GM23338 (cell line): ENCODE measurements at regions not wholly inside any gene's neighbourhood (a gene's known extent, or its start where the extent isn't known, plus 50 kb on each side); places are given as distances from the start of the nearest gene placed in this dataset.

ENCODE experiments used
- ATAC-seq: fragments of 200-7000 bp; cut with Tn5 transposase; 3 replicates; pipeline ENCODE4 v1.9.1; 2020
- DNase-seq: peaks from one replicate; pipeline ENCODE4 v3.0.0-alpha.2; 2015; ENCODE audit warnings: low spot score
- H2AFZ ChIP-seq: fragments of 200-600 bp; sonication (generic); 2 replicates; pipeline ENCODE4 v1.8.0; 2016; ENCODE audit warnings: antibody characterized with exemption, mild to moderate bottlenecking, moderate library complexity
- H3F3A ChIP-seq: fragments of 200-600 bp; sonication (generic); replicated peaks from 2 replicates; pipeline ENCODE4 v1.8.0; 2017; ENCODE audit warnings: antibody characterized with exemption, mixed run types, low read depth
- H3K27ac ChIP-seq: fragments of 200-600 bp; sonication (generic); 2 replicates; pipeline ENCODE4 v1.6.1; 2016; ENCODE audit warnings: low read depth
- H3K27me3 ChIP-seq: fragments of 200-600 bp; sonication (generic); 2 replicates; pipeline ENCODE4 v1.8.0; 2016; ENCODE audit warnings: mild to moderate bottlenecking, mixed run types, moderate library complexity; ENCODE audit not compliant: insufficient read depth
- H3K36me3 ChIP-seq: fragments of 200-600 bp; sonication (generic); 2 replicates; pipeline ENCODE4 v1.8.0; 2016; ENCODE audit warnings: mild to moderate bottlenecking; ENCODE audit not compliant: insufficient read depth
- H3K4me1 ChIP-seq: fragments of 200-600 bp; sonication (generic); 2 replicates; pipeline ENCODE4 v1.8.0; 2016; ENCODE audit warnings: mild to moderate bottlenecking, moderate library complexity; ENCODE audit not compliant: insufficient read depth
- H3K4me2 ChIP-seq: fragments of 200-600 bp; sonication (generic); 2 replicates; pipeline ENCODE4 v1.7.1; 2017; ENCODE audit warnings: mixed run types
- H3K4me3 ChIP-seq: fragments of 200-600 bp; sonication (generic); 2 replicates; pipeline ENCODE4 v1.6.1; 2016; ENCODE audit warnings: mixed run types
- H3K79me2 ChIP-seq: fragments of 200-600 bp; sonication (generic); replicated peaks from 2 replicates; pipeline ENCODE4 v1.8.0; 2017; ENCODE audit warnings: mild to moderate bottlenecking; ENCODE audit not compliant: insufficient read depth
- H3K9me2 ChIP-seq: fragments of 200-600 bp; sonication (generic); 2 replicates; pipeline ENCODE4 v1.8.0; 2017; ENCODE audit not compliant: insufficient read depth
- H4K20me1 ChIP-seq: fragments of 200-600 bp; sonication (generic); replicated peaks from 2 replicates; pipeline ENCODE4 v1.8.0; 2017; ENCODE audit warnings: mild to moderate bottlenecking; ENCODE audit not compliant: insufficient read depth
- H3K27ac Mint-ChIP-seq: 2 replicates; pipeline ENCODE4 v1.8.0; 2020; ENCODE audit warnings: inconsistent platforms, mild to moderate bottlenecking, moderate library complexity, mixed read lengths
- H3K27me3 Mint-ChIP-seq: 3 replicates; pipeline ENCODE4 v1.8.0; 2022; ENCODE audit warnings: low read depth, mild to moderate bottlenecking, moderate library complexity, mixed read lengths, inconsistent platforms; ENCODE audit not compliant: insufficient read depth, poor library complexity
- H3K36me3 Mint-ChIP-seq: 3 replicates; pipeline ENCODE4 v1.8.0; 2021; ENCODE audit warnings: low read depth, mild to moderate bottlenecking, inconsistent platforms, moderate library complexity, mixed read lengths
- H3K4me1 Mint-ChIP-seq: 3 replicates; pipeline ENCODE4 v1.8.0; 2020; ENCODE audit warnings: mild to moderate bottlenecking, inconsistent platforms, mixed read lengths
- H3K4me3 Mint-ChIP-seq: 3 replicates; pipeline ENCODE4 v1.8.0; 2021; ENCODE audit warnings: moderate library complexity, mild to moderate bottlenecking, inconsistent platforms, mixed read lengths
- H3K9me3 Mint-ChIP-seq: 3 replicates; pipeline ENCODE4 v1.8.0; 2020; ENCODE audit warnings: moderate library complexity, mild to moderate bottlenecking, inconsistent platforms, mixed read lengths
- CREB1 ChIP-seq: fragments of 250-450 bp; sonication (Bioruptor Pico); IDR thresholded peaks from 2 replicates; pipeline ENCODE4 v1.5.0; 2020; ENCODE audit warnings: low read depth, mild to moderate bottlenecking, moderate library complexity
- EZH2 ChIP-seq: fragments of 200-600 bp; sonication (generic); IDR thresholded peaks from one replicate; pipeline ENCODE4 v1.8.0; 2017; ENCODE audit warnings: antibody characterized with exemption, mild to moderate bottlenecking, low read depth; ENCODE audit not compliant: unreplicated experiment
- EZH2phosphoT487 ChIP-seq: fragments of 200-600 bp; sonication (generic); IDR thresholded peaks from one replicate; pipeline ENCODE4 v1.8.1; 2018; ENCODE audit warnings: antibody characterized with exemption; ENCODE audit not compliant: unreplicated experiment
- JUNB ChIP-seq: IDR thresholded peaks from one replicate; pipeline ENCODE4 v1.6.1; 2016; ENCODE audit warnings: antibody characterized with exemption; ENCODE audit not compliant: unreplicated experiment
- NANOG ChIP-seq: IDR thresholded peaks from 2 replicates; pipeline ENCODE4 v1.6.1; 2016; ENCODE audit warnings: antibody characterized with exemption, borderline replicate concordance
- POLR2AphosphoS5 ChIP-seq: IDR thresholded peaks from 2 replicates; pipeline ENCODE4 v1.6.1; 2016; ENCODE audit warnings: antibody characterized with exemption, low read depth
- REST ChIP-seq: IDR thresholded peaks from one replicate; pipeline ENCODE4 v1.6.1; 2018; ENCODE audit warnings: antibody characterized with exemption; ENCODE audit not compliant: unreplicated experiment
- ZNF114 ChIP-seq: fragments of 250-450 bp; sonication (Bioruptor Pico); IDR thresholded peaks from 2 replicates; pipeline ENCODE4 v1.5.0; 2020; ENCODE audit warnings: mild to moderate bottlenecking, moderate library complexity
- ZNF331 ChIP-seq: fragments of 250-450 bp; sonication (Bioruptor Pico); IDR thresholded peaks from 2 replicates; pipeline ENCODE4 v1.5.0; 2020; ENCODE audit warnings: low read depth, mild to moderate bottlenecking, moderate library complexity
- ZNF462 ChIP-seq: fragments of 250-450 bp; sonication (Bioruptor Pico); IDR thresholded peaks from 2 replicates; pipeline ENCODE4 v1.5.0; 2020; ENCODE audit warnings: mild to moderate bottlenecking, moderate library complexity

- Histone ChIP-seq H3K36me3 (no peaks in the 10 kb centered on the region), H3K4me2 (no peak overlapping the region), H3K27me3 (no peaks in the 10 kb centered on the region), H3K4me1 (no peaks in the 10 kb centered on the region), H3K27ac (no peak overlapping the region), H2AFZ (no peak overlapping the region), H3F3A (no peaks in the 10 kb centered on the region), H3K9me2 (no peaks in the 10 kb centered on the region), H3K4me3 (no peak overlapping the region), H3K79me2 (no peaks in the 10 kb centered on the region), H4K20me1 (no peaks in the 10 kb centered on the region)
- H3K36me3 Mint-ChIP-seq: no peaks in the 10 kb centered on the region
- ATAC-seq (no peak), DNase-seq (no peak)
- no peaks in the 10 kb centered on the region for H3K27me3 Mint-ChIP-seq
- H3K9me3 Mint-ChIP-seq: peaks cover 65% of the 10 kb centered on the region
- H3K4me3 Mint-ChIP-seq: no peak overlapping the region
- TF ChIP-seq NANOG: no peak
- TF ChIP-seq ZNF114 (CRISPR knock-in tag): no peak
- no peak for TF ChIP-seq EZH2
- TF ChIP-seq REST: no peak
- TF ChIP-seq POLR2AphosphoS5: no peak
- no peak for TF ChIP-seq ZNF331 (CRISPR knock-in tag)
- TF ChIP-seq JUNB: no peak
- no peak for TF ChIP-seq EZH2phosphoT487
- TF ChIP-seq ZNF462 (CRISPR knock-in tag): no peak
- TF ChIP-seq CREB1: no peak
- H3K27ac Mint-ChIP-seq: no peak overlapping the region
- no peaks in the 10 kb centered on the region for H3K4me1 Mint-ChIP-seq
These were observed 371.9 kb downstream of the GABRG1 start for GRCh38 chr4:45751877-45752530.
